GM19023 (cell line): ENCODE measurements at regions not wholly inside any gene's neighbourhood (a gene's known extent, or its start where the extent isn't known, plus 50 kb on each side); places are given as distances from the start of the nearest gene placed in this dataset.

Experiments used
- ATAC-seq: cut with Tn5 transposase; IDR thresholded peaks from one replicate; pipeline ENCODE4 v1.9.1; 2021; ENCODE audit warnings: mild to moderate bottlenecking, moderate library complexity; ENCODE audit not compliant: unreplicated experiment

DNA sequence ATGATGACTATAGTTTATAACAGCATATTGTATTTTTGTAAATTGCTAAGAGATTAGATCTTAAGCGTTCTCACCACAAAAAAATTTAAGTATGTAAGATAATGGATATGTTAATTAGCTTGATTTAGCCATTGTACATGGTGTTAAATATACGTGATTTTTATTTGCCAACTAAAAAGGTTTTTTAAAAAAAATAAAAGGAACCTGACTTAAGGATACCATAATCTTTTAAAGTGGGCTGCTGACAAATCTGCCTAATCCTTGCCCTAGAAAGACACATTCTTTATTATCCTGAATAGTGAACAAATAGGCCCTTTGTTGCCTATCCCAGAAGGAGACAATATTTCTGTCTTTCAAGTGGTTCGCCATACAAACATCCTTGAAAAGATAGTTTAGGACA lies 94.6 kb upstream of the FAM47C start:
- ATAC-seq: no peak

DNA sequence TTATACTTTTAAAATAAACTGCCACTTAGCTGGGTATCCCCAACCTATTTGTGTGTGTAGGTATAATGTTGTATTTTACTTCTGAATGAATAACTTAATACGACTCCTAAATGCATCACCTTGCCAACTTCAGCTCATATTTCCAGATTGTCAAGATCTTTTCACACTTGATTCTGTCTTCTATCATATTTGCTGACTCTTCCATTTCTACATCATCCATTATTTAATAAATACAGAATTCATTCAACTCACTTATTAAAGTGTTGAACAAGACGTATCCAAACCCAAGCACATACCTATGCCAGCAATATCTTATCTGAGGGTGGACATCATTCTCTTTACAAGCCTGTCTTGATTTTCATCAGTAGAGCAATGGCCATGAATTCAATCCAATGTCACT lies 91.2 kb upstream of the FAM47C start:
- no peak for ATAC-seq

DNA sequence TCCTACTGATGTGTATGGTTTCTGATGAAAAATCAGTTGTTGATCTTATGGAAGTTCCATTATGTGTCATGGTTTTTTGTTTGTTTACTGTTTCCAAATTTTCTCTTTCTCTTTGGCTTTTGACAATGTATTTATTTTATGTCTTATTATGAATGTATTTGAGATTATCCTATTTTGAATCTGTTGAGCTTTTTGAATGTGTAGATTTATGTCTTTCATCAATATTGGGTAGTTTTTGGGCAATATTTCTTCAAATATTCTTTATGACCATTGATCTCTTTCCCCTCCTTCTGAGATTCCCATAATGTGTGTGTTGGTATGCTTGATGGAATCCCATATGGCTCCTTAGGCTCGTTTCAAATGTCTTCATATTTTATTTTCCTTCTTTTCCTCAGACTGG lies 80.5 kb upstream of the FAM47C start:
- no peak for ATAC-seq

DNA sequence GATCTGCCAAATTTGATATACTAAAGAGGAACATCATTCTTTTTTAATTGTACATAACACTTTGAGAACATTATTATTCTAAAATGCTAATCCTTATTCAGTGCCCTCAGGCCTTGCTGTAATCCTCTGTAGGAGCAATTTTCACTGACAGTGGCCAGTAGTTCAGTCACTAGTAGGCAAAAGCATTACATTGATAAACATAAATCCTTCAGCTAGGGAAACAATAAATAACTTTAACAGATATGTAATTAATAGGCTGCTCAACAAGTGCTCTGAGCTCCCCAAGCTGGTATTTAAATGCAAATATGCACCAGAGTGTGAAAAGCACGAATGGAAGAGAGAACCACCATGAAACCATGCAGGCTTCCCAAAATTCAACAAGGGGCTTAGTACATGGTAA lies 77.7 kb upstream of the FAM47C start:
- no peak for ATAC-seq

DNA sequence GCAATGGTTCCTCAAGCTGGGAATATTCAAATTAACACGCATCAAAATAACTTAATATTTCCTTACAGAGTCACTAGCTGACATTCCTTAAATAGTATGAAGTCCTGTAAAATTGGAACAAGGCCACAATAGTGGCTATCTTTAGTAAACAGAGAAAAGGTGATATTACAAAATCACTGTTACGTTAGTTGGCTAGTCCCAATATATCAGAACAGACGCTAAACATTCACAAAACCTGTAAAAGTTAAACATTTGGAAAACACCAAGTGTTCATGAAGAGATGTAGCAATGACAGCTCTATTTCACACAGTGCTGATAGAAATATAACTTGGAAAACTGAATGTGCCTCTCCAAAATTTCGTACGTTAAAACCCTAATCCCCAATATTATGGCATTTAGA lies 61.0 kb upstream of the FAM47C start:
- no peak for ATAC-seq

DNA sequence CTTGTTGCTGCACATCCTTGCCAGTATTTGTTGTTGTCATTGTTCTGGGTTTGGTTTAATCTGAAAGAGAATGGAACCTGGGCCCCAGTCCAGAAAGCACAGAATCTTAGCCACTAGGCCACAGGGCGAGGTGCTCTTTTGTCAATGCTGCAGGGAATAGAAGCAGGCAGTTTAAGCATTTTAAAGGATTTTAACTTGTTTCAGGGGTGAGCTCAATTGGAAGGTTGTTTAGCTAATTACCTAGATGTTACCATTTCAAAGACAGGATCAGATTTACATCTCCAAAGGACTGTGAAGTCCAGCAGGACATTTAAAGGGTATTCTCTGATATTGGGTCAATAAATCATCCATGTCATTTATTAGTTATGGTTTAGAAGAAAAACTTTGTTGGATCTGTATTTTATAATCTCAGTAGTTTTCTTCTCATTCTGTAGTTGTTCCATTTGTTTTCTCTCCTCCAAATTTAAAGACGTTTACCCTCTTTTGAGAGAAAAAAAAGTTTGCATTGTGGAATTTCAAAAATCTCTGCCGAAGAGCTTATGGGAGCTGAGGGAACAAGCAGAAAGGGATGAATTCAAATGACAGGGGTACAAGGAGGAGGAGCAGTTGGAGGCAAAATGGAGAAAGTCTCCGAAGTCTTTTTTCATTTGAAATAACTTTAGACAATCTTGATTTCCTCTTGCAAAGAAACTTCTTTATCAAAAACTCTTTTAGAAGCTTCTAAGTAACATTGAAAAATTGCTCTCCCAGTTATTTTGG lies 57.5 kb upstream of the FAM47C start:
- no peak for ATAC-seq

DNA sequence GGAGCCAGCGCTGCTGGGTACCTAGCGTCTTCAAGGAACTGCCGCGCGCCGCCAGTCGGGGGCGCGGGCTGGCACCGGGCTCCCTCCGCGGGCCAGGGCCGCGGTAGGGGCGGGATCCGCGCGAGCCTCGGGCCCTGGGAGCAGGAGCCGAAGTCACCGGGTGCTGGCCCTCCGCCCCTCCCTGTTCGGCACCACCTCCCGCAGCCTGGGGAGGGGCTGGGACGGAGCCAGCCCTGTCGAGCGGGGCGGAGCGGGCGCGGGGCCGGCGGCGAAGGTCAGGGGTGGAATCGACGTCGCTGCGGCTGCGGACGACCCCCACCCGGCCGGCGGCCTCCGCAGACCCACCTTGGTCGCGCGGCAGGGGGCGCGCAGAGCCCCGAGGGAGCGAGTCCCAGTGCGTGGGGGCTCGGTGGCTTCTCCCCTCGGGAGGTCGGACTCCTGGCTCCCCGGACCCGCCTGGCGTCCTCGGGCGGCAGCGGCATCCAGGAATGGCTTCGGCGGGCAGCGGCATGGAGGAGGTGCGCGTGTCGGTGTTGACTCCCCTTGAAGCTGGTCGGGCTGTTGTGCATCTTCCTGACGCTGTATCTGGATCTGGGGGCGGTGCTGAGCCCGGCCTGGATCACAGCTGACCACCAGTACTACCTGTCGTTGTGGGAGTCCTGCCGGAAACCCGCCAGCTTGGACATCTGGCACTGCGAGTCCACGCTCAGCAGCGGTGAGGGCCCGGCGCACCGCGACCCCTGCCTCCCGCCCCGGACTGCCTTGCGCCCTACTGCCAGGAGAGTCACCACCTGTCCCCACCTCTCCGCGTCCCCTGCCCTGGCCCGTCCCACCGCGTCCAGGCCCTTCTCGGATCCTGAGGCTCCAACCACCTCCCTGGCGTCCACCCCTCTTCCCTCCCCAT lies 50.5 kb upstream of the FAM47C start:
- ATAC-seq: no peak
